H1 (cell line): ENCODE measurements at regions not wholly inside any gene's neighbourhood (a gene's known extent, or its start where the extent isn't known, plus 50 kb on each side); places are given as distances from the start of the nearest gene placed in this dataset.

Experiments used
- RBBP5 ChIP-seq: IDR thresholded peaks from 2 replicates; pipeline ENCODE4 v1.7.1; 2012; ENCODE audit warnings: low read depth, mild to moderate bottlenecking, inconsistent platforms, low read length, moderate library complexity, borderline replicate concordance
- SAP30 ChIP-seq: fragments of 300-600 bp; sonication (generic); IDR thresholded peaks from 2 replicates; pipeline ENCODE4 v1.7.1; 2012; ENCODE audit warnings: low read length, moderate library complexity, mild to moderate bottlenecking, inconsistent platforms; ENCODE audit not compliant: insufficient read depth, insufficient replicate concordance
- TF ChIP-seq, protein P1 (sequence below): fragments of 300-600 bp; sonication (generic); IDR thresholded peaks from 2 replicates; pipeline ENCODE4 v1.7.1; 2012; ENCODE audit warnings: low read length, moderate library complexity, mild to moderate bottlenecking, inconsistent platforms; ENCODE audit not compliant: insufficient replicate concordance

- TF ChIP-seq, protein P1, sequence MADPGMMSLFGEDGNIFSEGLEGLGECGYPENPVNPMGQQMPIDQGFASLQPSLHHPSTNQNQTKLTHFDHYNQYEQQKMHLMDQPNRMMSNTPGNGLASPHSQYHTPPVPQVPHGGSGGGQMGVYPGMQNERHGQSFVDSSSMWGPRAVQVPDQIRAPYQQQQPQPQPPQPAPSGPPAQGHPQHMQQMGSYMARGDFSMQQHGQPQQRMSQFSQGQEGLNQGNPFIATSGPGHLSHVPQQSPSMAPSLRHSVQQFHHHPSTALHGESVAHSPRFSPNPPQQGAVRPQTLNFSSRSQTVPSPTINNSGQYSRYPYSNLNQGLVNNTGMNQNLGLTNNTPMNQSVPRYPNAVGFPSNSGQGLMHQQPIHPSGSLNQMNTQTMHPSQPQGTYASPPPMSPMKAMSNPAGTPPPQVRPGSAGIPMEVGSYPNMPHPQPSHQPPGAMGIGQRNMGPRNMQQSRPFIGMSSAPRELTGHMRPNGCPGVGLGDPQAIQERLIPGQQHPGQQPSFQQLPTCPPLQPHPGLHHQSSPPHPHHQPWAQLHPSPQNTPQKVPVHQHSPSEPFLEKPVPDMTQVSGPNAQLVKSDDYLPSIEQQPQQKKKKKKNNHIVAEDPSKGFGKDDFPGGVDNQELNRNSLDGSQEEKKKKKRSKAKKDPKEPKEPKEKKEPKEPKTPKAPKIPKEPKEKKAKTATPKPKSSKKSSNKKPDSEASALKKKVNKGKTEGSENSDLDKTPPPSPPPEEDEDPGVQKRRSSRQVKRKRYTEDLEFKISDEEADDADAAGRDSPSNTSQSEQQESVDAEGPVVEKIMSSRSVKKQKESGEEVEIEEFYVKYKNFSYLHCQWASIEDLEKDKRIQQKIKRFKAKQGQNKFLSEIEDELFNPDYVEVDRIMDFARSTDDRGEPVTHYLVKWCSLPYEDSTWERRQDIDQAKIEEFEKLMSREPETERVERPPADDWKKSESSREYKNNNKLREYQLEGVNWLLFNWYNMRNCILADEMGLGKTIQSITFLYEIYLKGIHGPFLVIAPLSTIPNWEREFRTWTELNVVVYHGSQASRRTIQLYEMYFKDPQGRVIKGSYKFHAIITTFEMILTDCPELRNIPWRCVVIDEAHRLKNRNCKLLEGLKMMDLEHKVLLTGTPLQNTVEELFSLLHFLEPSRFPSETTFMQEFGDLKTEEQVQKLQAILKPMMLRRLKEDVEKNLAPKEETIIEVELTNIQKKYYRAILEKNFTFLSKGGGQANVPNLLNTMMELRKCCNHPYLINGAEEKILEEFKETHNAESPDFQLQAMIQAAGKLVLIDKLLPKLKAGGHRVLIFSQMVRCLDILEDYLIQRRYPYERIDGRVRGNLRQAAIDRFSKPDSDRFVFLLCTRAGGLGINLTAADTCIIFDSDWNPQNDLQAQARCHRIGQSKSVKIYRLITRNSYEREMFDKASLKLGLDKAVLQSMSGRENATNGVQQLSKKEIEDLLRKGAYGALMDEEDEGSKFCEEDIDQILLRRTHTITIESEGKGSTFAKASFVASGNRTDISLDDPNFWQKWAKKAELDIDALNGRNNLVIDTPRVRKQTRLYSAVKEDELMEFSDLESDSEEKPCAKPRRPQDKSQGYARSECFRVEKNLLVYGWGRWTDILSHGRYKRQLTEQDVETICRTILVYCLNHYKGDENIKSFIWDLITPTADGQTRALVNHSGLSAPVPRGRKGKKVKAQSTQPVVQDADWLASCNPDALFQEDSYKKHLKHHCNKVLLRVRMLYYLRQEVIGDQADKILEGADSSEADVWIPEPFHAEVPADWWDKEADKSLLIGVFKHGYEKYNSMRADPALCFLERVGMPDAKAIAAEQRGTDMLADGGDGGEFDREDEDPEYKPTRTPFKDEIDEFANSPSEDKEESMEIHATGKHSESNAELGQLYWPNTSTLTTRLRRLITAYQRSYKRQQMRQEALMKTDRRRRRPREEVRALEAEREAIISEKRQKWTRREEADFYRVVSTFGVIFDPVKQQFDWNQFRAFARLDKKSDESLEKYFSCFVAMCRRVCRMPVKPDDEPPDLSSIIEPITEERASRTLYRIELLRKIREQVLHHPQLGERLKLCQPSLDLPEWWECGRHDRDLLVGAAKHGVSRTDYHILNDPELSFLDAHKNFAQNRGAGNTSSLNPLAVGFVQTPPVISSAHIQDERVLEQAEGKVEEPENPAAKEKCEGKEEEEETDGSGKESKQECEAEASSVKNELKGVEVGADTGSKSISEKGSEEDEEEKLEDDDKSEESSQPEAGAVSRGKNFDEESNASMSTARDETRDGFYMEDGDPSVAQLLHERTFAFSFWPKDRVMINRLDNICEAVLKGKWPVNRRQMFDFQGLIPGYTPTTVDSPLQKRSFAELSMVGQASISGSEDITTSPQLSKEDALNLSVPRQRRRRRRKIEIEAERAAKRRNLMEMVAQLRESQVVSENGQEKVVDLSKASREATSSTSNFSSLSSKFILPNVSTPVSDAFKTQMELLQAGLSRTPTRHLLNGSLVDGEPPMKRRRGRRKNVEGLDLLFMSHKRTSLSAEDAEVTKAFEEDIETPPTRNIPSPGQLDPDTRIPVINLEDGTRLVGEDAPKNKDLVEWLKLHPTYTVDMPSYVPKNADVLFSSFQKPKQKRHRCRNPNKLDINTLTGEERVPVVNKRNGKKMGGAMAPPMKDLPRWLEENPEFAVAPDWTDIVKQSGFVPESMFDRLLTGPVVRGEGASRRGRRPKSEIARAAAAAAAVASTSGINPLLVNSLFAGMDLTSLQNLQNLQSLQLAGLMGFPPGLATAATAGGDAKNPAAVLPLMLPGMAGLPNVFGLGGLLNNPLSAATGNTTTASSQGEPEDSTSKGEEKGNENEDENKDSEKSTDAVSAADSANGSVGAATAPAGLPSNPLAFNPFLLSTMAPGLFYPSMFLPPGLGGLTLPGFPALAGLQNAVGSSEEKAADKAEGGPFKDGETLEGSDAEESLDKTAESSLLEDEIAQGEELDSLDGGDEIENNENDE: no peak
- TF ChIP-seq SAP30 (no peak), RBBP5 (no peak)
These were observed 277.8 kb downstream of the POU4F1 start (continued) for GRCh38 chr13:78325585-78325984.
